ENCODE measurements at regions not wholly inside any gene's neighbourhood (a gene's known extent, or its start where the extent isn't known, plus 50 kb on each side); places are given as distances from the start of the nearest gene placed in this dataset.

DNA sequence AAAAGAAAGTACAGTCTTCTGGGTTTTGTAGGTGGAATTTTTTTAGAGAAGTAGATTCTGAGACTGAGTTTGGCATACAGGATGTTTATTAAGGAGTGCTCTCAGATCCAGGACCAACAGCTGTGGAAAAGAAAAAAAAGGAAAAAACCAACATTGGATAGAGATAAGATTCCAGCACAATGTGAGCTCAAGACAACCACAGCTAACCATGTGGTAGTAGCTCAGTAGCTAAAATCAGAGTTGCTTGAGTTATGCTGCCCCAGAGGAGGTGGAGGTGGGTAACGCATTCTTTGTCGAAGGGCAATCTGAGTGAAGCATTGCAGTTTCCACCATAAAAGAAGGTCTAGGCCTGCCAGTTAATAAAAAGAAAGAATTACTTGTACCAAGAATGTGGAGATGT is 904.3 kb downstream of the NSUN3 start:
- 95 to 100% methylated on average over 2 of the region's 2 CpGs for WGBS, 2 experiments
- Histone ChIP-seq H3K4me1 (ENCODE audit: control insufficient read depth, insufficient read depth, low read length) (no peaks in the 10 kb centered on the region), H3K36me3 (ENCODE audit: control insufficient read depth, insufficient read depth, low read length) (no peaks in the 10 kb centered on the region), H3K9me3 (ENCODE audit: control insufficient read depth, low read length) (no peaks in the 10 kb centered on the region), H3K27me3 (ENCODE audit: control insufficient read depth, insufficient read depth, low read length, poor library complexity, severe bottlenecking) (no peaks in the 10 kb centered on the region), H3K27ac (ENCODE audit: insufficient read depth, low read depth, low read length, poor library complexity, severe bottlenecking) (no peak overlapping the region), H3K4me3 (ENCODE audit: insufficient read depth, low read depth, low read length) (no peak overlapping the region)

DNA sequence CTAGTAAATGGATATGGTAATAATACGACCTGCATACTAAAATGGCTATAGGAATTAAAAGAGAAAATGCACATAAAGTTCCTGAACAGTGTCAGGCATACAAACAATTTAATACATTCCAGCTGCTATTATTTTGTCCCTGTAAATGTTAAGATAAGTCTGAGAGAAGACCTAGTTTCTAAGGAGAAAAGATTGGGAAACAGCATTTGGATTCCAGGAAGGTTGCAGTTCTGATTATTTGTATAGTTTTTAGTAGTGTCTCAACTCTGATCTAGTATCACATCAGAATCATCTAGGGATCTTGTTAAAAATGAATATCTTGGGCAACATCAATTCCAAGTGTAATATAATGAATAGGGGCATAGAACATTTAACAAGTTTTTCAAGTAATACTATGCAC is 905.7 kb downstream of the NSUN3 start:
- Histone ChIP-seq H3K9me3 (ENCODE audit: control insufficient read depth, low read length) (no peaks in the 10 kb centered on the region), H3K4me1 (ENCODE audit: control insufficient read depth, insufficient read depth, low read length) (no peaks in the 10 kb centered on the region), H3K27me3 (ENCODE audit: control insufficient read depth, insufficient read depth, low read length, poor library complexity, severe bottlenecking) (no peaks in the 10 kb centered on the region), H3K4me3 (ENCODE audit: insufficient read depth, low read depth, low read length) (no peak overlapping the region), H3K36me3 (ENCODE audit: control insufficient read depth, insufficient read depth, low read length) (no peaks in the 10 kb centered on the region), H3K27ac (ENCODE audit: insufficient read depth, low read depth, low read length, poor library complexity, severe bottlenecking) (no peak overlapping the region)
- WGBS, 2 experiments = 100% methylated on average over 1 of the region's 1 CpG; no CpG with 5 or more reads in 1 of the 2 experiments

DNA sequence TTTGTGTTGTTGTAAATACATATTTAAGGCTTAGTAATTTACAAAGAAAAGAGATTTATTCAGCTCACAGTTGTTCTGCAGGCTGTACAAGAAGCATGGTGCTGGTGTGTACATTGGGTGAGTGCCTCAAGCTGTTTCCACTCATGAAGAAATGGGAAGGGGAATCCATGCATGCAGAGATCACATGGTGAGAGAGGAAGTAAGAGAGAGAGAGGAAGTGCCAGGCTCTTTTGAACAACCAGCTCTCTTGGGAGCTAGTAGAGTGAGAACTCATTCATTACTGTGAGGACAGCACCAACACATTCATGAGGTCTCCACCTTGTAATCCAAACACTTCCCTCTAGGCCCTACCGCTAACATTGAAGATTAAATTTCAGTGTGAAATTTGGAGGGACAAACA is 909.2 kb downstream of the NSUN3 start:
- 71 to 100% methylated on average over 1 of the region's 1 CpG for WGBS, 2 experiments
- H3K36me3 ChIP-seq (ENCODE audit: control insufficient read depth, insufficient read depth, low read length) = no peaks in the 10 kb centered on the region

DNA sequence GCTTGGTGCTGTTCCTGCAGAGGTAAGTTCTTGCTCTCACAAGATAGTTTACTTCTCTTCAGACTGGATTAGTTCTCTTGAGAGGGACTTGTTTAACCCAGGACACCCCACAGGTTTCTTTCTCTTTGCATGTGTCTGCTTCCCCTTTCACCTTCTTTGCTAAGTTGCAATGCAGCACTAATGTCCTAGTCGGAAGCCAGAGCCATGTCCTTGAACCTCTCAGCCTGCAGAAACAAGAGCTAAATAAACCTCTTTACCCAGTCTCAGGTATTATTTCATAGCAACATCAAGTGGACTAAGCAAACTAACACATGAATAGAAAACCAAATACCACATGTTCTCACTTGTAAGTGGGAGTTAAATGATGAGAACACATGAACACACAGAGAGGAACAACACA is 915.2 kb downstream of the NSUN3 start:
- Histone ChIP-seq H3K27me3 (ENCODE audit: control insufficient read depth, insufficient read depth, low read length, poor library complexity, severe bottlenecking) (no peaks in the 10 kb centered on the region), H3K4me3 (ENCODE audit: insufficient read depth, low read depth, low read length) (no peak overlapping the region), H3K27ac (ENCODE audit: insufficient read depth, low read depth, low read length, poor library complexity, severe bottlenecking) (no peak overlapping the region), H3K4me1 (ENCODE audit: control insufficient read depth, insufficient read depth, low read length) (no peaks in the 10 kb centered on the region), H3K36me3 (ENCODE audit: control insufficient read depth, insufficient read depth, low read length) (no peaks in the 10 kb centered on the region), H3K9me3 (ENCODE audit: control insufficient read depth, low read length) (no peaks in the 10 kb centered on the region)
- WGBS, 2 experiments = 89 to 93% methylated on average over 1 of the region's 1 CpG

More for the DNA sequence above, 909.2 kb downstream of the NSUN3 start:
- Histone ChIP-seq H3K4me1 (ENCODE audit: control insufficient read depth, insufficient read depth, low read length) (no peaks in the 10 kb centered on the region), H3K9me3 (ENCODE audit: control insufficient read depth, low read length) (no peaks in the 10 kb centered on the region), H3K4me3 (ENCODE audit: insufficient read depth, low read depth, low read length) (no peak overlapping the region), H3K27me3 (ENCODE audit: control insufficient read depth, insufficient read depth, low read length, poor library complexity, severe bottlenecking) (no peaks in the 10 kb centered on the region), H3K27ac (ENCODE audit: insufficient read depth, low read depth, low read length, poor library complexity, severe bottlenecking) (no peak overlapping the region)

DNA sequence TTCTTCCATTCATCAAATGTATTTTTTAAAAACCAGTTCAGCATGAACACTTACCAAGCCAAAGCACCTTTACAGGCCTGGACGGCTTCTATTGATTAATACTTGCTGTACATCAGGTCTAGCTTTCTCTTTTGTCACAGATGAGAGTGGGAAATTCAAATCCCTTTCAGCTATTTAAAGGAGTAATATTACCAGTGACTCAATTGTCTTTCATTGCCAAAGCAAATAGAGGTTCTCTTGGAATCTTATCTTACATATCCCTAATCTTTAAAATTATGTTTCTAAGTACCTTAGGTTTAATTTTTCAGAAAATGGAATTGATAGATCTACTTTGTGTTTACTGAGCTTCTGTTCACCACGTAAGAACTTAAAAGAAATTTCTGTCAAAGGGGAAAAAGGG is 922.9 kb downstream of the NSUN3 start:
- no peaks in the 10 kb centered on the region for H3K36me3 ChIP-seq (ENCODE audit: control insufficient read depth, insufficient read depth, low read length)
- no peaks in the 10 kb centered on the region for H3K4me1 ChIP-seq (ENCODE audit: control insufficient read depth, insufficient read depth, low read length)
- H3K27me3 ChIP-seq (ENCODE audit: control insufficient read depth, insufficient read depth, low read length, poor library complexity, severe bottlenecking) = no peaks in the 10 kb centered on the region
- H3K27ac ChIP-seq (ENCODE audit: insufficient read depth, low read depth, low read length, poor library complexity, severe bottlenecking) = no peak overlapping the region
- no peak overlapping the region for H3K4me3 ChIP-seq (ENCODE audit: insufficient read depth, low read depth, low read length)
- WGBS, 2 experiments = 83 to 89% methylated on average over 2 of the region's 2 CpGs
- H3K9me3 ChIP-seq (ENCODE audit: control insufficient read depth, low read length) = no peaks in the 10 kb centered on the region

DNA sequence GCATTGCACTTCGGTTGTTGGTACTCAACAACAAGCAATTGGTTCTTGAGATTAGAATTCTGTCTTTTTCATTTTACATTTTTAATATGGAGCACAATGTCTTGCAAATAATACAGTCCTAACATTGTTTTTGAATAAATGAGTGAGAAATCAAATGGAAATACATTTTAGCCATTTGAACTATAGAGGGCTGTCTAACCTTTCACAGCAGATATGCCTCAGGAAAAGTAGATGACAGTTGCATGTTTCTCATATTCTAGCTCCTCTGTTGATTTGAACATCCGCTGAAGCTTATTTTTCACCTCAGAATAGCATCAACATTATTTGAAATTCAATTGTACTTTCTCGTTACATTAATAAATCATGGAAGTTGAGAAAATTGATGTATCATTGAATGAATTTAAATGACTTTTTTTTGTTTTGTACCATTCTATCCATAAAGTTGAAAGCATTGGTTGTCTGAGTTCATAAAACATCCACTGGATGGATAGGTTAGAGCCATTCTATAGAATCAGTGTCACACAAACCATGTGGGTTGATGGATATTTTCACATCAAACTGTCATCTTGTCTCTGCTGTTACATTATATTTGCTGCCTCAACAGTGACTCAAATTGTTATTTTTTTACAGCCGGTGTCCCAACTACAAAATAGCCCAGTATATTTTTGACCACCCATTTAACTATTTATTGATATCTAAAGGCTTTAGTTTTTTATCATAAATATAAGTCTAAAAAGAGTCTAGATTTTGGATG is 928.3 kb downstream of the NSUN3 start:
- Histone ChIP-seq H3K9me3 (ENCODE audit: control insufficient read depth, low read length) (no peaks in the 10 kb centered on the region), H3K4me3 (ENCODE audit: insufficient read depth, low read depth, low read length) (no peak overlapping the region), H3K27me3 (ENCODE audit: control insufficient read depth, insufficient read depth, low read length, poor library complexity, severe bottlenecking) (no peaks in the 10 kb centered on the region), H3K36me3 (ENCODE audit: control insufficient read depth, insufficient read depth, low read length) (no peaks in the 10 kb centered on the region), H3K4me1 (ENCODE audit: control insufficient read depth, insufficient read depth, low read length) (no peaks in the 10 kb centered on the region), H3K27ac (ENCODE audit: insufficient read depth, low read depth, low read length, poor library complexity, severe bottlenecking) (no peak overlapping the region)
- 90% methylated on average over 2 to 4 of the region's 4 CpGs for WGBS, 2 experiments

DNA sequence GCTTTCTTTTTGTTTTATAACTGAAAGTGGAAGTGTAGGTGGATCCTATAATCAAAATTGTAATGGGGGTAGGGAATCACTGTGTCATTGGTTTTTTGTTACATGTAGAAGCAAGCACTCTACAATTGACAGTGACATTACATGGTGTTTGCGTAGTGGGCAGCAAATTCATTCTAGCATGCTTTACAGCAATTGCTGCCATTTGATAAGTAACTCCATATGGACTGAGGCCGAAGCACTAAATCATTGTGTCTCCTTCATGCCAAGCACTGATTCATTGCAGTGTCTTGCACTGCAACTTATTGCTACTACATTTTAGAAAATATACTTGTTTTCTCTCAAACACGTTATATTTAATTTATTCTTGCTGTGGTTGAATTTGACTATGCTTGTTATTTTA is 933.9 kb downstream of the NSUN3 start:
- H3K27ac ChIP-seq (ENCODE audit: insufficient read depth, low read depth, low read length, poor library complexity, severe bottlenecking) = no peak overlapping the region
- H3K27me3 ChIP-seq (ENCODE audit: control insufficient read depth, insufficient read depth, low read length, poor library complexity, severe bottlenecking) = no peaks in the 10 kb centered on the region
- H3K9me3 ChIP-seq (ENCODE audit: control insufficient read depth, low read length) = no peaks in the 10 kb centered on the region
- H3K4me1 ChIP-seq (ENCODE audit: control insufficient read depth, insufficient read depth, low read length) = no peaks in the 10 kb centered on the region
- H3K4me3 ChIP-seq (ENCODE audit: insufficient read depth, low read depth, low read length) = no peak overlapping the region
- WGBS, 2 experiments = 97% methylated on average over 2 of the region's 3 CpGs
- H3K36me3 ChIP-seq (ENCODE audit: control insufficient read depth, insufficient read depth, low read length) = no peaks in the 10 kb centered on the region

DNA sequence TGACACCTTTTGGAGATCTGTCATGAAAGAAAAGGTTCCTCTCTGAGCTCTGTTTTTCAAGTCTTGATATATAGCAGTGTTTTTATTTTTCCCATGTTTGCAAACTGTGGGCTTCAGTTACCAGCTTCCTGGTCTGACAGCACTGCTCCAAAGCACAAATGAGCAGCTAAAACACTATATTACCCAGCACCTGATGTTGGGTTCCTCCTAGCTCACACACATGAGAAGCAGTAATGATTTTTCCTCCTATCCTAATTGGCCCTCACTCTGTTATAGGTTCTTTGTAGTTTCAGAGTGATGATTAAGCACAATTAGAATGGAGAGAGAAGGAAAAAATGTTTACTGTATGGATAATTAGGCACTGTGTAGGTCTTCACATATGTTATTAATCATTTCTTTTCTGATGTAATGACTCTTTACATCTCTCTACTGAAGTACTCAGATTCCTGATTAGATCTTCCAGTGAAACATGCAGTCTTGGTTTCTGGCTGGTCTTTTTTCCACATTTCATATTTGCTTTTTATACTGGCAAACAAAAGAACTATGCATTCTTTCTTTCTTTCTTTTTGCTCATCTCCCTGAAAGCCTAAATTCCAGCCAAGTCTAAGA is 939.7 kb downstream of the NSUN3 start:
- Histone ChIP-seq H3K9me3 (ENCODE audit: control insufficient read depth, low read length) (no peaks in the 10 kb centered on the region), H3K27me3 (ENCODE audit: control insufficient read depth, insufficient read depth, low read length, poor library complexity, severe bottlenecking) (no peaks in the 10 kb centered on the region), H3K36me3 (ENCODE audit: control insufficient read depth, insufficient read depth, low read length) (no peaks in the 10 kb centered on the region), H3K4me3 (ENCODE audit: insufficient read depth, low read depth, low read length) (no peak overlapping the region), H3K4me1 (ENCODE audit: control insufficient read depth, insufficient read depth, low read length) (no peaks in the 10 kb centered on the region), H3K27ac (ENCODE audit: insufficient read depth, low read depth, low read length, poor library complexity, severe bottlenecking) (no peak overlapping the region)

DNA sequence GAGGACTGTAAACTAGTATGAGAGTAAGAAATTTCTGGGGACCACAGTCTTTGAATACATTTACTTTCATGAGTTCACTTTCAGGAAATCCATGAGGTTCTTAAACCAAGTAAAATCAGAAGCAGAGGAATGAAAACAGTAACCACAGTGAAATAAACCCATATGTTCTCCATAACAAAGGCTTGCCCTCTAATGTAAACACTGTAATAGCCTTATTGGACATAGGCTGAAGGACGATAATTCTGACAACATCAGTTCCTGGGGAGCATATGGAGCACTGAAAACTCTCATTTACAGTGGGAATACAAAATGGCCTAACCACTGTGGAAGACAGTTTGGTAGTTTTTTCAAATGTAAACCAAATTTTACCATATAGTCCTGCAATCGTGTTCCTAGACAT is 965.8 kb downstream of the NSUN3 start:
- H3K27ac ChIP-seq (ENCODE audit: insufficient read depth, low read depth, low read length, poor library complexity, severe bottlenecking) = no peak overlapping the region
- no peaks in the 10 kb centered on the region for H3K4me1 ChIP-seq (ENCODE audit: control insufficient read depth, insufficient read depth, low read length)
- no peaks in the 10 kb centered on the region for H3K9me3 ChIP-seq (ENCODE audit: control insufficient read depth, low read length)
- 90 to 96% methylated on average over 2 of the region's 2 CpGs for WGBS, 2 experiments
- H3K27me3 ChIP-seq (ENCODE audit: control insufficient read depth, insufficient read depth, low read length, poor library complexity, severe bottlenecking) = no peaks in the 10 kb centered on the region
- H3K4me3 ChIP-seq (ENCODE audit: insufficient read depth, low read depth, low read length) = no peak overlapping the region
- H3K36me3 ChIP-seq (ENCODE audit: control insufficient read depth, insufficient read depth, low read length) = no peaks in the 10 kb centered on the region

DNA sequence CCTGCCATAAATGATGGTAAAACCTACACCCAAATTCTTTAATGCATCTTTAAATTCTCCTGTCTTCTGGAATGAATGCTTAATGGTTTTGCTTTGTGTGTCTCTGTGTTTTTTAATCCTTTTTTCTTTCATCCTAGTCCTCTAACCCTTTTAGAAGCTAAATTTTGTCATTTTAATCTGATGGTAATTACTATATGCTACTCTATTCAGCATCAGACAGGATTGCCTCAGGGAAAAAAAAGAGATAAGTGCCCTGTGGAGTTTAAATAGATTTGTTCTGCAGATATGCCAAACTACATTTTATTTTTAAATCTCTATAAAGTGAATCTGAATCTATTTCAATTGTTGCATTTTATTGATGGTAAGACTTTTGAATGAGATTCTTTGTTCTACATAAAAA is 966.8 kb downstream of the NSUN3 start:
- H3K27me3 ChIP-seq (ENCODE audit: control insufficient read depth, insufficient read depth, low read length, poor library complexity, severe bottlenecking) = no peaks in the 10 kb centered on the region
- no peaks in the 10 kb centered on the region for H3K9me3 ChIP-seq (ENCODE audit: control insufficient read depth, low read length)
- no peak overlapping the region for H3K4me3 ChIP-seq (ENCODE audit: insufficient read depth, low read depth, low read length)
- H3K4me1 ChIP-seq (ENCODE audit: control insufficient read depth, insufficient read depth, low read length) = no peaks in the 10 kb centered on the region
- H3K27ac ChIP-seq (ENCODE audit: insufficient read depth, low read depth, low read length, poor library complexity, severe bottlenecking) = no peak overlapping the region
- no peaks in the 10 kb centered on the region for H3K36me3 ChIP-seq (ENCODE audit: control insufficient read depth, insufficient read depth, low read length)

All from ectodermal cell (in vitro differentiated cells).